Endothelial cell of umbilical vein (primary cell): ENCODE measurements at regions not wholly inside any gene's neighbourhood (a gene's known extent, or its start where the extent isn't known, plus 50 kb on each side); places are given as distances from the start of the nearest gene placed in this dataset.

ENCODE experiments used
- POLR2AphosphoS5 ChIP-seq: IDR thresholded peaks from 2 replicates; pipeline ENCODE4 v1.6.1; 2012; ENCODE audit warnings: low read depth, mild to moderate bottlenecking, control low read depth, low read length, moderate library complexity; ENCODE audit not compliant: insufficient read depth
- TF ChIP-seq, protein P1 (sequence below), 2 donors: IDR thresholded peaks; 1 replicate in 1 of 2; 2 replicates in 1 of 2; pipeline ENCODE4 v1.5.1; 2011; ENCODE audit warnings: low read length in 2 of 2, mild to moderate bottlenecking in 2 of 2, moderate library complexity in 2 of 2, control low read depth in 1 of 2, inconsistent platforms in 1 of 2, low read depth in 1 of 2; ENCODE audit not compliant: insufficient read depth in 1 of 2; ENCODE audit errors: extremely low read depth in 1 of 2

DNA sequence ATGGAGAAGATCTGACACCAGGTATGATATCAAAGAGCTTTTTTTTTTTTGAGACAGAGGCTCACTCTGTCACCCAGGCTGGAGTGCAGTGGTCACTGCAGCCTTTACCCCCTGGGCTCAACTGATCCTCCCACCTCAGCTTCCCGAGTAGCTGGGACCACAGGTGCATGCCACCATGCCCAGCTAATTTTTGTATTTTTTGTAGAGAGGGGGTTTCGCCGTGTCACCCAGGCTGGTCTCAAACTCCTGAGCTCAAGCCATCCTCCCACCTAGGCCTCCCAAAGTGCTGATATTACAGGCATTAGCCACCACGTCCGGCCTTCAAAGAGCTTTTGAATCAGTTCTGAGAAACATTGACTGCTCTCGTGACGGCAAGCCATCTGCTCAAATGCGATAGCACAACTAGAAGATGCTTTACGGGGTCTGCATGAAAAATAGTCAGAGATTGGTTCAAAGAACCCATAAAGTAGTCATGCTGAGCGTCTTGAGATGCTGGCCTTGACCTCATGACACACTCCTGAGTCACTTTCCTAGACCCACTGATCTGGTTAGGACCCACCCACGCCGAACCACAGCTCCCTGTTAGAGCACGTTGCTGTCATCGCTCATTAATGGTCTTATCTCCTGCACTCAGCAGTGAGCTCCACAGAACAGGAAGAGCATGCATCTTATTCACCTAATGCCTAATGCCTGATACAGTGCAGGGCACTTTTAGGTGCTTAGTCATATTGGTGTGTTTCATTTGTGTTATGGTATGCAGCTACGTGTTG, 57.0 kb upstream of the NR2F2 start:
- TF ChIP-seq, protein P1, sequence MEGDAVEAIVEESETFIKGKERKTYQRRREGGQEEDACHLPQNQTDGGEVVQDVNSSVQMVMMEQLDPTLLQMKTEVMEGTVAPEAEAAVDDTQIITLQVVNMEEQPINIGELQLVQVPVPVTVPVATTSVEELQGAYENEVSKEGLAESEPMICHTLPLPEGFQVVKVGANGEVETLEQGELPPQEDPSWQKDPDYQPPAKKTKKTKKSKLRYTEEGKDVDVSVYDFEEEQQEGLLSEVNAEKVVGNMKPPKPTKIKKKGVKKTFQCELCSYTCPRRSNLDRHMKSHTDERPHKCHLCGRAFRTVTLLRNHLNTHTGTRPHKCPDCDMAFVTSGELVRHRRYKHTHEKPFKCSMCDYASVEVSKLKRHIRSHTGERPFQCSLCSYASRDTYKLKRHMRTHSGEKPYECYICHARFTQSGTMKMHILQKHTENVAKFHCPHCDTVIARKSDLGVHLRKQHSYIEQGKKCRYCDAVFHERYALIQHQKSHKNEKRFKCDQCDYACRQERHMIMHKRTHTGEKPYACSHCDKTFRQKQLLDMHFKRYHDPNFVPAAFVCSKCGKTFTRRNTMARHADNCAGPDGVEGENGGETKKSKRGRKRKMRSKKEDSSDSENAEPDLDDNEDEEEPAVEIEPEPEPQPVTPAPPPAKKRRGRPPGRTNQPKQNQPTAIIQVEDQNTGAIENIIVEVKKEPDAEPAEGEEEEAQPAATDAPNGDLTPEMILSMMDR (IDR thresholded peaks at IDR 0.05; ENCODE audit: extremely low read depth in 1 of 2, insufficient read depth in 1 of 2, low read depth in 1 of 2, low read length in 2 of 2): no peak
- peak; percentile 96 for TF ChIP-seq POLR2AphosphoS5
